Left ventricle myocardium inferior (tissue), 1 donor: ENCODE measurements at regions not wholly inside any gene's neighbourhood (a gene's known extent, or its start where the extent isn't known, plus 50 kb on each side); places are given as distances from the start of the nearest gene placed in this dataset.
A peak's percentile ranks its signal among the peaks of the same experiment; 100 is the strongest.

ENCODE experiments used
- DNase-seq: peaks from one replicate; pipeline ENCODE4 v3.0.0-alpha.2; 2020
- H3K27ac ChIP-seq: fragments of 200-600 bp; replicated peaks from 2 replicates; pipeline ENCODE4 v1.8.0; 2021
- H3K27me3 ChIP-seq: fragments of 200-600 bp; 2 replicates; pipeline ENCODE4 v1.8.0; 2021; ENCODE audit warnings: low read depth
- H3K36me3 ChIP-seq: fragments of 200-600 bp; 2 replicates; pipeline ENCODE4 v1.8.0; 2021
- H3K4me1 ChIP-seq: fragments of 200-600 bp; 2 replicates; pipeline ENCODE4 v1.8.0; 2021
- H3K4me3 ChIP-seq: fragments of 200-600 bp; 2 replicates; pipeline ENCODE4 v1.8.0; 2021; ENCODE audit warnings: mild to moderate bottlenecking, moderate library complexity
- H3K9me3 ChIP-seq: fragments of 200-600 bp; replicated peaks from 2 replicates; pipeline ENCODE4 v1.8.0; 2021
- intact Hi-C: fragments of 100-400 bp; cut with micrococcal nuclease; formaldehyde crosslinking; loops from one replicate; pipeline ENCODE4 v1.11.0; 2022
- TF ChIP-seq, protein P1 (sequence below): fragments of 200-600 bp; IDR thresholded peaks from 2 replicates; pipeline ENCODE4 v1.8.0; 2021; ENCODE audit warnings: antibody characterized with exemption, mild to moderate bottlenecking, borderline replicate concordance
- donor health status: DM: no; HTN: yes; CAD: no; lungs with severe emphysema.

DNA sequence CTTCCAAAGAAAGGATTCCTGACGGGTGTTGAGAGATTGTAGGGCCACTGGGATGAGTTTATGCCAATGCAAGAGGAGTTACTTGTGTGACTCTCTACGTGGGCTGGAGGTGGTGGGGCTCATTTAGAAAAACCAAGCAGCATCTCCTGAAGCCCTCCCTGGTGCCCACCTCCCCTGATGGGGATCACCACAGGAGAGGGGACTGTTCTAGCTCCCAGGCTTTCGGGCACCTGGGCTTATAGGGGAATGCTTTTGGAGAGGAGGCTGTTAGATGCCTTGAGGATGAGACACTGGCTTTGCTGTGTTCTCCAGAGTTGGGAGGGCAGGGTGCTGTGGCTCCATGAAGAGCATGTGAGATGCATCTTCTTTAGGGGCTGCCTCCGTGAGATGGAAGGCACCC, 65.0 kb downstream of the IRX1 start:
- no peak overlapping the region for H3K4me3 ChIP-seq
- TF ChIP-seq, protein P1, sequence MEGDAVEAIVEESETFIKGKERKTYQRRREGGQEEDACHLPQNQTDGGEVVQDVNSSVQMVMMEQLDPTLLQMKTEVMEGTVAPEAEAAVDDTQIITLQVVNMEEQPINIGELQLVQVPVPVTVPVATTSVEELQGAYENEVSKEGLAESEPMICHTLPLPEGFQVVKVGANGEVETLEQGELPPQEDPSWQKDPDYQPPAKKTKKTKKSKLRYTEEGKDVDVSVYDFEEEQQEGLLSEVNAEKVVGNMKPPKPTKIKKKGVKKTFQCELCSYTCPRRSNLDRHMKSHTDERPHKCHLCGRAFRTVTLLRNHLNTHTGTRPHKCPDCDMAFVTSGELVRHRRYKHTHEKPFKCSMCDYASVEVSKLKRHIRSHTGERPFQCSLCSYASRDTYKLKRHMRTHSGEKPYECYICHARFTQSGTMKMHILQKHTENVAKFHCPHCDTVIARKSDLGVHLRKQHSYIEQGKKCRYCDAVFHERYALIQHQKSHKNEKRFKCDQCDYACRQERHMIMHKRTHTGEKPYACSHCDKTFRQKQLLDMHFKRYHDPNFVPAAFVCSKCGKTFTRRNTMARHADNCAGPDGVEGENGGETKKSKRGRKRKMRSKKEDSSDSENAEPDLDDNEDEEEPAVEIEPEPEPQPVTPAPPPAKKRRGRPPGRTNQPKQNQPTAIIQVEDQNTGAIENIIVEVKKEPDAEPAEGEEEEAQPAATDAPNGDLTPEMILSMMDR = no peak
- no peak overlapping the region for H3K27ac ChIP-seq
- H3K36me3 ChIP-seq = no peaks in the 10 kb centered on the region
- H3K9me3 ChIP-seq = no peaks in the 10 kb centered on the region
- H3K27me3 ChIP-seq = peaks cover 16% of the 10 kb centered on the region
- no peaks in the 10 kb centered on the region for H3K4me1 ChIP-seq
- intact Hi-C loops = no loop called here
- DNase-seq = no peak

DNA sequence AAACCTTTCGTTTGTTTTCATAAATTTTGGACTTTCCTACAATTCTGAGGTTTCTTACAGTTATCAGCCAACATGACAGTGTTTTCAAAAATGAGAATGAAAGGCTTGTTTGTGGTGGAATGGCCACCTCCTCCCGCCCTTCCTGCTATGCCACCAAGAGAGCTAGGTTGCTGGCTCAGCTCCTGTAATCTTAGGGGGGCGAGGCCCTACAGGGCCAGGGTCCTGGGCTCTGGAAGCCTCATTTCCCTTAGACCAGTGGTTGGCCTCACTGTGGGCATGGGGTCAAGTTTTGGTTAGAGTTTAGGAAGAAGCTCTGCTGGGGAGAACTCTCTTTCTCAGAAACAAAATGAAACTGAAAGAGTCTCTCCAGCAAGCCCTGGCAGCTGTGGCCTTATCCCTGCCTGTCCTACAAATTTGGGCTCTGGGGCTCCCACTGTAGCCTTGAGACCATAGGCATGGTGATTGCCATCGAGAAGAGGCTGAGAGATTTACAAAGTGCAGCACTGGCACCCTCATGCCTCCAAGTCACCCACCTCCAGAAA, 66.2 kb downstream of the IRX1 start:
- no peaks in the 10 kb centered on the region for H3K36me3 ChIP-seq
- H3K27me3 ChIP-seq = peaks cover 16% of the 10 kb centered on the region
- peak overlapping the region; percentile 36 for H3K4me3 ChIP-seq
- TF ChIP-seq, protein P1 = no peak
- H3K9me3 ChIP-seq = no peaks in the 10 kb centered on the region
- intact Hi-C loops = no loop called here
- no peaks in the 10 kb centered on the region for H3K4me1 ChIP-seq
- DNase-seq = no peak
- no peak overlapping the region for H3K27ac ChIP-seq

DNA sequence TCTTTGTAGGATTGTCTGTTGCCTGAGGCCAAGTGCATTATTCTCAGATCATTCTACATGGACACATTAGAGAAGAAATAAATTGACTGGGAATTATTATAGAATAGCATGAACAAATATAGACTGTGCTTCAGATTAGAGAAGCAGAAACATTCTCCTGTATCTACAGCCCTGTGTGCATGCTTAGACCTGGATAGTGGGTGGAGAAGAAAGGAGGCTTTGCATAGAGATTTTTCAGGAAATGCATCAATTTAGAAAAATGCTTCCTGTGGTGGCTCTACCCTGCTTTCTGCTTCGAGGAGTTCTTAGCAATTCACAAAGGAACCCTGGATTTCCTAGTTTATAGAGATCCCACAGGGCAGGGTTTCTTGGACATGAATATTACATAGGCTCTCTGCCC, 66.7 kb downstream of the IRX1 start:
- Histone ChIP-seq H3K4me3 (no peak overlapping the region), H3K27me3 (peaks cover 14% of the 10 kb centered on the region), H3K27ac (no peak overlapping the region), H3K36me3 (no peaks in the 10 kb centered on the region), H3K4me1 (no peaks in the 10 kb centered on the region), H3K9me3 (no peaks in the 10 kb centered on the region)
- intact Hi-C loops = no loop called here
- DNase-seq = no peak
- TF ChIP-seq, protein P1 = no peak

DNA sequence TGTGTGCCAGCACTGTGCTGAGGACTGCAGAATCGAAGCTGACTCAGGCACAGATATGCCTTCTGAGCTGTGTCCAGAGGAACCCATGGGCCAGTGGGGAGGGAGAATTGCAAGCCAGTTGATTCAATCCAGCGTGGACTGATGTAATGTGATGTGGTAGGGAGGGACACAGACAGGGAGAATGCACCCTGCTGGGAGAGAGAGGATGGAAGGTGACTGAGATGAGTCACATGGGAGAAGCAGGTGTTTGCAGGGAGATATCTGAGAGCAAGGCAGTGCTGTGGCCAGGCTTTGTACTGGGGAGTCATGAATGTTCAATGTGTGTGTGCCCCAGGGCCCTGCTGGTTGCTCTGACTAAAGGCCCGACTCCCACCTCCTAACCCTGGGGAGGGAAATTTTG, 75.7 kb downstream of the IRX1 start:
- H3K4me1 ChIP-seq = no peaks in the 10 kb centered on the region
- no peaks in the 10 kb centered on the region for H3K9me3 ChIP-seq
- H3K36me3 ChIP-seq = no peaks in the 10 kb centered on the region
- DNase-seq = no peak
- H3K27me3 ChIP-seq = peaks cover 6% of the 10 kb centered on the region
- no peak overlapping the region for H3K27ac ChIP-seq
- TF ChIP-seq, protein P1 = no peak
- H3K4me3 ChIP-seq = no peak overlapping the region
- intact Hi-C loops = no loop called here

DNA sequence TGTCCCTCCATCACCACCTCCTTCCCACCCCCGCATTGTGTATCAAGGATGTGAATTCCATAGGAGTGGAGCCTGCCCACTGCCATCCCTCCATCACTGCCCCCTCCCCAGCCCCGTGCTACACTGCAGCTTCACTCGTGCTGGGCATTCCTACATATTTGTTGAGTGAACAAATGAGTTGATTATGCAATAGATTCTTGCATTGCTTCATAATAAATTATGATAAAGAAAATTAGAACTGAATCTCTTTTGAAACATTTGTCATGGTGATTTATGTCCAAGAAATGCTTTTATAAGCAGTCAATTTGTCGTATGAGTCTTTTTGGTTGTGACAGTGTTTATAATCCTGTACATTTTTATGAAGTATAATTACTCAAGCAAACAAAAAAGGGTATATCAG, 83.2 kb downstream of the IRX1 start:
- Histone ChIP-seq H3K27ac (no peak overlapping the region), H3K4me1 (no peaks in the 10 kb centered on the region), H3K4me3 (no peak overlapping the region), H3K27me3 (peaks cover 15% of the 10 kb centered on the region), H3K36me3 (no peaks in the 10 kb centered on the region), H3K9me3 (no peaks in the 10 kb centered on the region)
- no peak for DNase-seq
- intact Hi-C loops = no loop called here
- TF ChIP-seq, protein P1 = no peak
